ENCODE measurements at regions not wholly inside any gene's neighbourhood (a gene's known extent, or its start where the extent isn't known, plus 50 kb on each side); places are given as distances from the start of the nearest gene placed in this dataset.

GRCh38 chr13:55534306-55534705 is 1606.4 kb upstream of the PRR20A start:
- Histone ChIP-seq H3K36me3 (replicated peaks in 1 of 2) (no peaks in the 10 kb centered on the region), H3K4me1 (replicated peaks in 1 of 2) (no peaks in the 10 kb centered on the region), H3K9me3 (replicated peaks in 1 of 3) (no peaks in the 10 kb centered on the region), H3K4me3 (no peak overlapping the region), H3K27me3 (no peaks in the 10 kb centered on the region), H3K27ac (no peak overlapping the region)
- intact Hi-C loops (cut with DNase I) = no loop called here
- 82 to 90% (median 85%) methylated on average over 1 of the region's 1 CpG for WGBS, 4 donors
- no peak for TF ChIP-seq CTCF (IDR thresholded peaks at IDR 0.05)
- TF ChIP-seq POLR2A (IDR thresholded peaks at IDR 0.05) = no peak
- DNase-seq = no peak

- TF ChIP-seq POLR2A (IDR thresholded peaks at IDR 0.05) = no peak
- no peak for TF ChIP-seq CTCF (IDR thresholded peaks at IDR 0.05)
Measured at GRCh38 chr13:55538424-55538823, 1602.3 kb upstream of the PRR20A start.

GRCh38 chr13:55543053-55543452 is 1597.7 kb upstream of the PRR20A start:
- intact Hi-C loops (cut with DNase I) = no loop called here
- Histone ChIP-seq H3K27me3 (no peaks in the 10 kb centered on the region), H3K9me3 (replicated peaks in 1 of 3) (peaks cover 0 to 9% (median 0%) of the 10 kb centered on the region in 3 donors)

More at GRCh38 chr13:55538424-55538823, 1602.3 kb upstream of the PRR20A start:
- no peak overlapping the region for H3K27ac ChIP-seq
- H3K9me3 ChIP-seq (replicated peaks in 1 of 3) = peaks cover 0 to 9% (median 0%) of the 10 kb centered on the region in 3 donors
- no peaks in the 10 kb centered on the region for H3K27me3 ChIP-seq
- H3K4me1 ChIP-seq (replicated peaks in 1 of 2) = no peaks in the 10 kb centered on the region
- intact Hi-C loops (cut with DNase I) = no loop called here
- no peak for DNase-seq
- H3K4me3 ChIP-seq = no peak overlapping the region
- WGBS, 4 donors = 78 to 88% (median 81%) methylated on average over 2 of the region's 2 CpGs
- H3K36me3 ChIP-seq (replicated peaks in 1 of 2) = no peaks in the 10 kb centered on the region

GRCh38 chr13:55550624-55551023 is 1590.1 kb upstream of the PRR20A start:
- Histone ChIP-seq H3K4me1 (replicated peaks in 1 of 2) (no peaks in the 10 kb centered on the region), H3K4me3 (no peak overlapping the region), H3K9me3 (replicated peaks in 1 of 3) (no peaks in the 10 kb centered on the region), H3K27me3 (no peaks in the 10 kb centered on the region), H3K27ac (no peak overlapping the region), H3K36me3 (replicated peaks in 1 of 2) (no peaks in the 10 kb centered on the region)
- DNase-seq = no peak
- TF ChIP-seq POLR2A (IDR thresholded peaks at IDR 0.05) = no peak
- no peak for TF ChIP-seq CTCF (IDR thresholded peaks at IDR 0.05)
- intact Hi-C loops (cut with DNase I) = no loop called here

More at GRCh38 chr13:55543053-55543452, 1597.7 kb upstream of the PRR20A start:
- TF ChIP-seq POLR2A (IDR thresholded peaks at IDR 0.05) (no peak), CTCF (IDR thresholded peaks at IDR 0.05) (no peak)
- H3K36me3 ChIP-seq (replicated peaks in 1 of 2) = no peaks in the 10 kb centered on the region
- DNase-seq = no peak
- H3K4me3 ChIP-seq = no peak overlapping the region
- H3K27ac ChIP-seq = no peak overlapping the region
- no peaks in the 10 kb centered on the region for H3K4me1 ChIP-seq (replicated peaks in 1 of 2)
